SIG-M5 treated with dmso at 0.1 percent for 504 hours (cell line): ENCODE measurements at regions not wholly inside any gene's neighbourhood (a gene's known extent, or its start where the extent isn't known, plus 50 kb on each side); places are given as distances from the start of the nearest gene placed in this dataset.
"Not testable (repeated sequence)": the region's sequence is repeated elsewhere in the genome, so short reads cannot be mapped to it uniquely, and the experiment has no call there.

Experiments
- DNase-seq: peaks from one replicate; lab custom pipeline; 2025; ENCODE audit not compliant: unreplicated experiment; lab: John Stamatoyannopoulos, UW

GRCh38 chr15:69552057-69552815 lies 99.6 kb downstream of the RPLP1 start:
- no peak for DNase-seq

GRCh38 chr15:69553686-69554085 lies 101.1 kb downstream of the RPLP1 start:
- DNase-seq = no peak

GRCh38 chr15:69554279-69554961 lies 101.8 kb downstream of the RPLP1 start:
- DNase-seq = no peak

GRCh38 chr15:69555080-69555479 lies 102.5 kb downstream of the RPLP1 start:
- DNase-seq = no peak

- no peak for DNase-seq
These were observed 103.7 kb downstream of the RPLP1 start for GRCh38 chr15:69556344-69556743.

- DNase-seq = peak; percentile 11
These were observed 104.5 kb downstream of the RPLP1 start for GRCh38 chr15:69557020-69557706.

GRCh38 chr15:69557707-69558409 lies 105.2 kb downstream of the RPLP1 start:
- no peak for DNase-seq

- no peak for DNase-seq
These were observed 107.0 kb downstream of the RPLP1 start for GRCh38 chr15:69559440-69560190.

- DNase-seq = no peak
These were observed 108.6 kb downstream of the RPLP1 start for GRCh38 chr15:69561071-69561784.

GRCh38 chr15:69562116-69562515 lies 109.5 kb downstream of the RPLP1 start:
- no peak for DNase-seq

GRCh38 chr15:69562564-69562963 lies 109.9 kb downstream of the RPLP1 start:
- no peak for DNase-seq

GRCh38 chr15:69565066-69565655 lies 112.5 kb downstream of the RPLP1 start:
- DNase-seq = no peak

GRCh38 chr15:69567238-69567760 lies 114.7 kb downstream of the RPLP1 start:
- not testable (repeated sequence) for DNase-seq

- no peak for DNase-seq
These were observed 115.8 kb downstream of the RPLP1 start for GRCh38 chr15:69568173-69569009.

- DNase-seq = no peak
These were observed 117.8 kb downstream of the RPLP1 start for GRCh38 chr15:69570454-69570853.

GRCh38 chr15:69570997-69571396 lies 118.4 kb downstream of the RPLP1 start:
- no peak for DNase-seq

- not testable (repeated sequence) for DNase-seq
These were observed 120.7 kb downstream of the RPLP1 start for GRCh38 chr15:69573278-69573677.

- no peak for DNase-seq
These were observed 121.3 kb downstream of the RPLP1 start for GRCh38 chr15:69573815-69574475.
